K562 (cell line): ENCODE measurements at regions not wholly inside any gene's neighbourhood (a gene's known extent, or its start where the extent isn't known, plus 50 kb on each side); places are given as distances from the start of the nearest gene placed in this dataset.

Source experiments
- ARNT ChIP-seq, 2 experiments: fragments of 450-650 bp; IDR thresholded peaks; 2 replicates each; pipeline ENCODE4 v1.6.1; 2016; ENCODE audit warnings: mild to moderate bottlenecking in 1 of 2
- BCOR ChIP-seq: fragments of 450-650 bp; IDR thresholded peaks from 2 replicates; pipeline ENCODE4 v1.6.1; 2016
- CREBBP ChIP-seq: IDR thresholded peaks from one replicate; pipeline ENCODE4 v1.6.1; 2012; ENCODE audit warnings: low read depth, mild to moderate bottlenecking, control low read depth, inconsistent platforms, low read length
- E2F3 ChIP-seq: fragments of 250-450 bp; sonication (Bioruptor Pico); IDR thresholded peaks from 2 replicates; pipeline ENCODE4 v1.4.0; 2020; ENCODE audit warnings: mild to moderate bottlenecking
- GABPB2 ChIP-seq: fragments of 250-450 bp; sonication (Bioruptor Pico); conservative IDR thresholded peaks from 2 replicates; pipeline ENCODE4 v1.5.1; 2021; ENCODE audit warnings: mild to moderate bottlenecking
- HNRNPH1 ChIP-seq: fragments of 200-400 bp; formaldehyde crosslinking; optimal IDR thresholded peaks from 2 replicates; pipeline ENCODE3; 2017; ENCODE audit warnings: low read depth, mild to moderate bottlenecking, low read length, moderate library complexity
- KDM5B ChIP-seq: fragments of 200-600 bp; sonication (generic); IDR thresholded peaks from 2 replicates; pipeline ENCODE4 v1.6.1; 2012; ENCODE audit warnings: low read depth, mild to moderate bottlenecking, moderate library complexity, low read length, control low read depth, inconsistent platforms; ENCODE audit not compliant: insufficient replicate concordance
- KLF6 ChIP-seq: fragments of 250-450 bp; sonication (Bioruptor Pico); IDR thresholded peaks from 2 replicates; pipeline ENCODE4 v1.4.0; 2020; ENCODE audit warnings: mild to moderate bottlenecking, moderate library complexity, borderline replicate concordance
- NFRKB ChIP-seq: fragments of 450-650 bp; IDR thresholded peaks from 2 replicates; pipeline ENCODE4 v1.6.1; 2016; ENCODE audit warnings: low read depth
- PHF21A ChIP-seq: fragments of 450-650 bp; IDR thresholded peaks from 2 replicates; pipeline ENCODE4 v1.6.1; 2017; ENCODE audit warnings: low read depth, borderline replicate concordance
- POLR2AphosphoS2 ChIP-seq: IDR thresholded peaks from 2 replicates; pipeline ENCODE4 v1.6.1; 2012; ENCODE audit warnings: low read length, improper control_type of control experiment
- SAFB ChIP-seq: fragments of 200-400 bp; formaldehyde crosslinking; IDR thresholded peaks from 2 replicates; pipeline ENCODE4 v1.6.1; 2017; ENCODE audit warnings: low read depth, low read length, borderline replicate concordance
- SIN3B ChIP-seq: fragments of 450-650 bp; IDR thresholded peaks from 2 replicates; pipeline ENCODE4 v1.6.1; 2017; ENCODE audit warnings: low read depth, mild to moderate bottlenecking, moderate library complexity
- SMAD1 ChIP-seq: fragments of 150-350 bp; IDR thresholded peaks from 2 replicates; pipeline ENCODE4 v1.6.1; 2014; ENCODE audit warnings: low read length, low read depth; ENCODE audit not compliant: partially characterized antibody
- SMARCE1 ChIP-seq: fragments of 450-650 bp; IDR thresholded peaks from 2 replicates; pipeline ENCODE4 v1.7.1; 2016; ENCODE audit warnings: mild to moderate bottlenecking
- XRCC5 ChIP-seq: fragments of 200-400 bp; formaldehyde crosslinking; IDR thresholded peaks from 2 replicates; pipeline ENCODE4 v1.6.1; 2017; ENCODE audit warnings: low read depth, mild to moderate bottlenecking, low read length
- ZNF121 ChIP-seq: sonication (generic); formaldehyde crosslinking; conservative IDR thresholded peaks from 2 replicates; pipeline ENCODE4 v1.8.0; 2022; ENCODE audit warnings: missing genetic modification reagents
- ZNF124 ChIP-seq: sonication (generic); formaldehyde crosslinking; IDR thresholded peaks from 2 replicates; pipeline ENCODE4 v1.8.1; 2022; ENCODE audit warnings: missing genetic modification reagents
- ZNF184 ChIP-seq: sonication (generic); formaldehyde crosslinking; IDR thresholded peaks from 2 replicates; pipeline ENCODE4 v1.5.0; 2020; ENCODE audit warnings: missing genetic modification reagents
- ZNF431 ChIP-seq: sonication (generic); formaldehyde crosslinking; IDR thresholded peaks from 2 replicates; pipeline ENCODE4 v1.8.0; 2022; ENCODE audit warnings: mild to moderate bottlenecking, missing genetic modification reagents
- TF ChIP-seq, protein P1 (sequence below): fragments of 250-450 bp; sonication (Bioruptor Pico); IDR thresholded peaks from 2 replicates; pipeline ENCODE4 v1.5.0; 2021
- TF ChIP-seq, protein P2 (sequence below): fragments of 200-800 bp; sonication (Bioruptor generic); IDR thresholded peaks from 2 replicates; pipeline ENCODE4 v1.6.1; 2016; ENCODE audit warnings: missing genetic modification characterization, missing compliant biosample characterization
- TF ChIP-seq, protein P3 (sequence below): sonication (generic); formaldehyde crosslinking; IDR thresholded peaks from 2 replicates; pipeline ENCODE4 v1.8.0; 2022; ENCODE audit warnings: missing genetic modification reagents, mild to moderate bottlenecking, moderate library complexity, borderline replicate concordance
- TF ChIP-seq, protein P4 (sequence below): fragments of 250-450 bp; sonication (Bioruptor Pico); IDR thresholded peaks from 2 replicates; pipeline ENCODE4 v1.8.0; 2022; ENCODE audit warnings: moderate library complexity, mild to moderate bottlenecking, inconsistent platforms

DNA sequence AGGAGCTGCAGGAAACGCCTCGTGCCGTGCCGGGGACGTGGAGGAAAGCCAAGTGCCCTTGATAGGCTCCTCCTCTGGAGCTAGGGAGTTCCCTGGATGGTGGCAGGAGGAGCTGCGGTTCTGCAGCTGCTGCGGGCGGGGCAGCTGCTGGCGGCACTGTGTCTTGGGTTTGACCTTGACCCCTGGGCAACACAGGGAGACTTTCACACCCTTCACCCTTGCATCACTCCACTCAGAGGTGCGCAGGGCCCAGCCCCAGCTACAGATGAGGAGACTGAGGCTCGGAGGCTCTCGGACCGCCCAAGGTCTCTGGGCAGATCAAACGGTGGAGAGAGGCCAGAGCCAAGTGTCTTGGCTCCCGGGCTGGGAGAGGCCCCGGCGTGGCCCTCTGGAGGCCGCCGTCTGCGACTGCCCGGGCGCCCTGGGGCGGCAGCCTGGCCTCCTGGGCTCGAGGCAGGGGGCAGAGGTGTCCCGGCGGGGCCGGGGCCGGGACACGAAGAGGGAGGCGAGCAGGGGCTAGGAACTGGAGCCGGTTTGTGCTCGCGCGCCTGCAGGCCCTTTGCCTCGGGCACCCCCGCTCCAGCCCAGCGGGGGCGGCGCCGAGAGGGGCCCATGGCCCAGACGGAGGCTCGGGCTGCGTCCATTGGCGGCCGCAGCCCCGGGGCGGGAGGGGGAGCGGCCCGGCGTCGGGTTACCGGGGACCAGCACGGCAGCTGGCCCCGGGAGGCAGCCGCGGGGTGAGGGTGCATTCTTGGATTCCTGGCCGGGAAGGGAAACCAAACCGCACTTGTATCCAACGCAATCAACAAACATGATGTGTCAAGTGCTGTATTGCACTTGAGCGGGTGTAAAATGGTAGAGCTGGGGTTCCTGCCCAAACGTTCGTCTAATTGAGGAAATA, 129.6 kb upstream of the SLC1A4 start (continued):
- TF ChIP-seq SMAD1 (no peak), ZNF124 (CRISPR knock-in tag) (no peak), CREBBP (no peak), SMARCE1 (no peak), E2F3 (CRISPR knock-in tag) (peak; percentile 68), ZNF184 (CRISPR knock-in tag) (no peak), KLF6 (CRISPR knock-in tag) (no peak), POLR2AphosphoS2 (no peak), ZNF121 (CRISPR knock-in tag) (no peak), SIN3B (no peak), HNRNPH1 (no peak), SAFB (no peak), XRCC5 (no peak), ZNF431 (CRISPR knock-in tag) (no peak), KDM5B (peak; percentile 48), PHF21A (no peak), GABPB2 (CRISPR knock-in tag) (no peak), BCOR (peak; percentile 75; the same call in 1 of the 2 replicates), ARNT (IDR thresholded peaks at IDR 0.05) (no peak), NFRKB (no peak)
- TF ChIP-seq, protein P1, sequence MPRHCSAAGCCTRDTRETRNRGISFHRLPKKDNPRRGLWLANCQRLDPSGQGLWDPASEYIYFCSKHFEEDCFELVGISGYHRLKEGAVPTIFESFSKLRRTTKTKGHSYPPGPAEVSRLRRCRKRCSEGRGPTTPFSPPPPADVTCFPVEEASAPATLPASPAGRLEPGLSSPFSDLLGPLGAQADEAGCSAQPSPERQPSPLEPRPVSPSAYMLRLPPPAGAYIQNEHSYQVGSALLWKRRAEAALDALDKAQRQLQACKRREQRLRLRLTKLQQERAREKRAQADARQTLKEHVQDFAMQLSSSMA = no peak
- TF ChIP-seq, protein P2, sequence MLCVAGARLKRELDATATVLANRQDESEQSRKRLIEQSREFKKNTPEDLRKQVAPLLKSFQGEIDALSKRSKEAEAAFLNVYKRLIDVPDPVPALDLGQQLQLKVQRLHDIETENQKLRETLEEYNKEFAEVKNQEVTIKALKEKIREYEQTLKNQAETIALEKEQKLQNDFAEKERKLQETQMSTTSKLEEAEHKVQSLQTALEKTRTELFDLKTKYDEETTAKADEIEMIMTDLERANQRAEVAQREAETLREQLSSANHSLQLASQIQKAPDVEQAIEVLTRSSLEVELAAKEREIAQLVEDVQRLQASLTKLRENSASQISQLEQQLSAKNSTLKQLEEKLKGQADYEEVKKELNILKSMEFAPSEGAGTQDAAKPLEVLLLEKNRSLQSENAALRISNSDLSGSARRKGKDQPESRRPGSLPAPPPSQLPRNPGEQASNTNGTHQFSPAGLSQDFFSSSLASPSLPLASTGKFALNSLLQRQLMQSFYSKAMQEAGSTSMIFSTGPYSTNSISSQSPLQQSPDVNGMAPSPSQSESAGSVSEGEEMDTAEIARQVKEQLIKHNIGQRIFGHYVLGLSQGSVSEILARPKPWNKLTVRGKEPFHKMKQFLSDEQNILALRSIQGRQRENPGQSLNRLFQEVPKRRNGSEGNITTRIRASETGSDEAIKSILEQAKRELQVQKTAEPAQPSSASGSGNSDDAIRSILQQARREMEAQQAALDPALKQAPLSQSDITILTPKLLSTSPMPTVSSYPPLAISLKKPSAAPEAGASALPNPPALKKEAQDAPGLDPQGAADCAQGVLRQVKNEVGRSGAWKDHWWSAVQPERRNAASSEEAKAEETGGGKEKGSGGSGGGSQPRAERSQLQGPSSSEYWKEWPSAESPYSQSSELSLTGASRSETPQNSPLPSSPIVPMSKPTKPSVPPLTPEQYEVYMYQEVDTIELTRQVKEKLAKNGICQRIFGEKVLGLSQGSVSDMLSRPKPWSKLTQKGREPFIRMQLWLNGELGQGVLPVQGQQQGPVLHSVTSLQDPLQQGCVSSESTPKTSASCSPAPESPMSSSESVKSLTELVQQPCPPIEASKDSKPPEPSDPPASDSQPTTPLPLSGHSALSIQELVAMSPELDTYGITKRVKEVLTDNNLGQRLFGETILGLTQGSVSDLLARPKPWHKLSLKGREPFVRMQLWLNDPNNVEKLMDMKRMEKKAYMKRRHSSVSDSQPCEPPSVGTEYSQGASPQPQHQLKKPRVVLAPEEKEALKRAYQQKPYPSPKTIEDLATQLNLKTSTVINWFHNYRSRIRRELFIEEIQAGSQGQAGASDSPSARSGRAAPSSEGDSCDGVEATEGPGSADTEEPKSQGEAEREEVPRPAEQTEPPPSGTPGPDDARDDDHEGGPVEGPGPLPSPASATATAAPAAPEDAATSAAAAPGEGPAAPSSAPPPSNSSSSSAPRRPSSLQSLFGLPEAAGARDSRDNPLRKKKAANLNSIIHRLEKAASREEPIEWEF (CRISPR knock-in tag) = no peak
- TF ChIP-seq, protein P3, sequence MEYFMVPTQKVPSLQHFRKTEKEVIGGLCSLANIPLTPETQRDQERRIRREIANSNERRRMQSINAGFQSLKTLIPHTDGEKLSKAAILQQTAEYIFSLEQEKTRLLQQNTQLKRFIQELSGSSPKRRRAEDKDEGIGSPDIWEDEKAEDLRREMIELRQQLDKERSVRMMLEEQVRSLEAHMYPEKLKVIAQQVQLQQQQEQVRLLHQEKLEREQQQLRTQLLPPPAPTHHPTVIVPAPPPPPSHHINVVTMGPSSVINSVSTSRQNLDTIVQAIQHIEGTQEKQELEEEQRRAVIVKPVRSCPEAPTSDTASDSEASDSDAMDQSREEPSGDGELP (CRISPR knock-in tag) = peak; percentile 92
- TF ChIP-seq, protein P4, sequence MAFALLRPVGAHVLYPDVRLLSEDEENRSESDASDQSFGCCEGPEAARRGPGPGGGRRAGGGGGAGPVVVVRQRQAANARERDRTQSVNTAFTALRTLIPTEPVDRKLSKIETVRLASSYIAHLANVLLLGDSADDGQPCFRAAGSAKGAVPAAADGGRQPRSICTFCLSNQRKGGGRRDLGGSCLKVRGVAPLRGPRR (CRISPR knock-in tag) = no peak
